WTC11 (cell line): ENCODE measurements at regions not wholly inside any gene's neighbourhood (a gene's known extent, or its start where the extent isn't known, plus 50 kb on each side); places are given as distances from the start of the nearest gene placed in this dataset.

ENCODE experiments used
- ATAC-seq: fragments of 200-7000 bp; cut with Tn5 transposase; 2 replicates; pipeline ENCODE4 v1.10.0; 2021; ENCODE audit warnings: mild to moderate bottlenecking, moderate library complexity
- CTCF ChIA-PET: fragments of 300-600 bp; sonication (Branson Sonifier 250); formaldehyde crosslinking; loops from one replicate; lab custom pipeline; 2021; ENCODE audit warnings: antibody characterized with exemption; lab: Charles Lee
- POLR2A ChIA-PET: fragments of 350-600 bp; sonication (Branson Sonifier 250); formaldehyde crosslinking; loops from one replicate; lab custom pipeline; 2021; ENCODE audit warnings: antibody characterized with exemption; lab: Charles Lee
- DNase-seq: peaks from one replicate; pipeline ENCODE4 v3.0.0; 2021; ENCODE audit warnings: low spot score
- H3K27ac Mint-ChIP-seq: 2 replicates; pipeline ENCODE4 v1.8.0; 2021; ENCODE audit warnings: mixed read lengths
- H3K27me3 Mint-ChIP-seq: 2 replicates; pipeline ENCODE4 v1.8.0; 2021; ENCODE audit warnings: low read depth, mild to moderate bottlenecking, moderate library complexity, mixed read lengths
- H3K36me3 Mint-ChIP-seq: 2 replicates; pipeline ENCODE4 v1.8.0; 2021; ENCODE audit warnings: mixed read lengths
- H3K4me1 Mint-ChIP-seq: 2 replicates; pipeline ENCODE4 v1.8.0; 2022; ENCODE audit warnings: mixed read lengths
- H3K4me3 Mint-ChIP-seq: 2 replicates; pipeline ENCODE4 v1.8.0; 2021; ENCODE audit warnings: mild to moderate bottlenecking, moderate library complexity, mixed read lengths
- H3K9me3 Mint-ChIP-seq: 2 replicates; pipeline ENCODE4 v1.8.0; 2021; ENCODE audit warnings: mixed read lengths
- ARID4B ChIP-seq: sonication (generic); formaldehyde crosslinking; IDR thresholded peaks from 2 replicates; pipeline ENCODE4 v1.8.0; 2023; ENCODE audit warnings: missing genetic modification reagents, mild to moderate bottlenecking, borderline replicate concordance
- ATF1 ChIP-seq: sonication (generic); formaldehyde crosslinking; IDR thresholded peaks from 2 replicates; pipeline ENCODE4 v1.8.1; 2023; ENCODE audit warnings: mild to moderate bottlenecking, moderate library complexity, missing genetic modification reagents
- ATF2 ChIP-seq: sonication (generic); formaldehyde crosslinking; IDR thresholded peaks from 2 replicates; pipeline ENCODE4 v1.8.1; 2022; ENCODE audit warnings: low read depth, missing genetic modification reagents, borderline replicate concordance
- ERG ChIP-seq: fragments of 250-450 bp; sonication (Bioruptor Pico); IDR thresholded peaks from 2 replicates; pipeline ENCODE4 v1.8.0; 2021; ENCODE audit warnings: mild to moderate bottlenecking
- ETV6 ChIP-seq: sonication (generic); formaldehyde crosslinking; IDR thresholded peaks from 2 replicates; pipeline ENCODE4 v1.8.1; 2022; ENCODE audit warnings: mild to moderate bottlenecking, missing genetic modification reagents
- KAT7 ChIP-seq: sonication (generic); formaldehyde crosslinking; IDR thresholded peaks from 2 replicates; pipeline ENCODE4 v1.8.1; 2023; ENCODE audit warnings: missing genetic modification reagents, mild to moderate bottlenecking, borderline replicate concordance
- MLX ChIP-seq: sonication (generic); formaldehyde crosslinking; IDR thresholded peaks from 2 replicates; pipeline ENCODE4 v1.8.1; 2023; ENCODE audit warnings: mild to moderate bottlenecking, missing genetic modification reagents, moderate library complexity
- NR2C2 ChIP-seq: sonication (generic); formaldehyde crosslinking; IDR thresholded peaks from 2 replicates; pipeline ENCODE4 v1.8.0; 2022; ENCODE audit warnings: mild to moderate bottlenecking, missing genetic modification reagents
- PREB ChIP-seq: sonication (generic); formaldehyde crosslinking; IDR thresholded peaks from 2 replicates; pipeline ENCODE4 v1.8.1; 2022; ENCODE audit warnings: mild to moderate bottlenecking, missing genetic modification reagents, moderate library complexity, borderline replicate concordance
- TCF7 ChIP-seq: sonication (generic); formaldehyde crosslinking; IDR thresholded peaks from 2 replicates; pipeline ENCODE4 v1.8.0; 2022; ENCODE audit warnings: mild to moderate bottlenecking, low read depth, missing genetic modification reagents, moderate library complexity
- ZNF219 ChIP-seq: sonication (generic); formaldehyde crosslinking; IDR thresholded peaks from 2 replicates; pipeline ENCODE4 v1.8.0; 2023; ENCODE audit warnings: missing genetic modification reagents, mild to moderate bottlenecking, borderline replicate concordance
- ZNF396 ChIP-seq: fragments of 250-450 bp; sonication (Bioruptor Pico); IDR thresholded peaks from 2 replicates; pipeline ENCODE4 v1.8.0; 2021; ENCODE audit warnings: mild to moderate bottlenecking, moderate library complexity, borderline replicate concordance
- ZNF416 ChIP-seq: fragments of 250-450 bp; sonication (Bioruptor Pico); IDR thresholded peaks from 2 replicates; pipeline ENCODE4 v1.9.0; 2021; ENCODE audit warnings: mild to moderate bottlenecking, inconsistent platforms
- ZSCAN18 ChIP-seq: fragments of 250-450 bp; sonication (Bioruptor Pico); IDR thresholded peaks from 2 replicates; pipeline ENCODE4 v2.1.2; 2022; ENCODE audit warnings: mild to moderate bottlenecking, moderate library complexity
- TF ChIP-seq, protein P1 (sequence below): sonication (generic); formaldehyde crosslinking; IDR thresholded peaks from 2 replicates; pipeline ENCODE4 v1.8.0; 2022; ENCODE audit warnings: missing genetic modification reagents
- TF ChIP-seq, protein P2 (sequence below): sonication (generic); formaldehyde crosslinking; IDR thresholded peaks from 2 replicates; pipeline ENCODE4 v1.8.1; 2023; ENCODE audit warnings: mild to moderate bottlenecking, missing genetic modification reagents, borderline replicate concordance

GRCh38 chr9:73539881-73540390, 388.3 kb downstream of the ANXA1 start (continued):
- TF ChIP-seq, protein P1, sequence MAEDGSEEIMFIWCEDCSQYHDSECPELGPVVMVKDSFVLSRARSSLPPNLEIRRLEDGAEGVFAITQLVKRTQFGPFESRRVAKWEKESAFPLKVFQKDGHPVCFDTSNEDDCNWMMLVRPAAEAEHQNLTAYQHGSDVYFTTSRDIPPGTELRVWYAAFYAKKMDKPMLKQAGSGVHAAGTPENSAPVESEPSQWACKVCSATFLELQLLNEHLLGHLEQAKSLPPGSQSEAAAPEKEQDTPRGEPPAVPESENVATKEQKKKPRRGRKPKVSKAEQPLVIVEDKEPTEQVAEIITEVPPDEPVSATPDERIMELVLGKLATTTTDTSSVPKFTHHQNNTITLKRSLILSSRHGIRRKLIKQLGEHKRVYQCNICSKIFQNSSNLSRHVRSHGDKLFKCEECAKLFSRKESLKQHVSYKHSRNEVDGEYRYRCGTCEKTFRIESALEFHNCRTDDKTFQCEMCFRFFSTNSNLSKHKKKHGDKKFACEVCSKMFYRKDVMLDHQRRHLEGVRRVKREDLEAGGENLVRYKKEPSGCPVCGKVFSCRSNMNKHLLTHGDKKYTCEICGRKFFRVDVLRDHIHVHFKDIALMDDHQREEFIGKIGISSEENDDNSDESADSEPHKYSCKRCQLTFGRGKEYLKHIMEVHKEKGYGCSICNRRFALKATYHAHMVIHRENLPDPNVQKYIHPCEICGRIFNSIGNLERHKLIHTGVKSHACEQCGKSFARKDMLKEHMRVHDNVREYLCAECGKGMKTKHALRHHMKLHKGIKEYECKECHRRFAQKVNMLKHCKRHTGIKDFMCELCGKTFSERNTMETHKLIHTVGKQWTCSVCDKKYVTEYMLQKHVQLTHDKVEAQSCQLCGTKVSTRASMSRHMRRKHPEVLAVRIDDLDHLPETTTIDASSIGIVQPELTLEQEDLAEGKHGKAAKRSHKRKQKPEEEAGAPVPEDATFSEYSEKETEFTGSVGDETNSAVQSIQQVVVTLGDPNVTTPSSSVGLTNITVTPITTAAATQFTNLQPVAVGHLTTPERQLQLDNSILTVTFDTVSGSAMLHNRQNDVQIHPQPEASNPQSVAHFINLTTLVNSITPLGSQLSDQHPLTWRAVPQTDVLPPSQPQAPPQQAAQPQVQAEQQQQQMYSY (CRISPR knock-in tag) = no peak
- no peak for TF ChIP-seq ETV6 (CRISPR knock-in tag)
- TF ChIP-seq MLX (CRISPR knock-in tag) = no peak
- no peak for TF ChIP-seq KAT7 (CRISPR knock-in tag)
- no peak for TF ChIP-seq ZNF219 (CRISPR knock-in tag)
- TF ChIP-seq PREB (CRISPR knock-in tag) = no peak
- no peak for TF ChIP-seq ATF2 (CRISPR knock-in tag)
- TF ChIP-seq TCF7 (CRISPR knock-in tag) = no peak
- no peak for TF ChIP-seq ZNF396
- TF ChIP-seq ATF1 (CRISPR knock-in tag) = no peak
- no peak for TF ChIP-seq ZNF416 (CRISPR knock-in tag)
- TF ChIP-seq NR2C2 (CRISPR knock-in tag) = no peak
- no peak for TF ChIP-seq ZSCAN18 (CRISPR knock-in tag)

DNA sequence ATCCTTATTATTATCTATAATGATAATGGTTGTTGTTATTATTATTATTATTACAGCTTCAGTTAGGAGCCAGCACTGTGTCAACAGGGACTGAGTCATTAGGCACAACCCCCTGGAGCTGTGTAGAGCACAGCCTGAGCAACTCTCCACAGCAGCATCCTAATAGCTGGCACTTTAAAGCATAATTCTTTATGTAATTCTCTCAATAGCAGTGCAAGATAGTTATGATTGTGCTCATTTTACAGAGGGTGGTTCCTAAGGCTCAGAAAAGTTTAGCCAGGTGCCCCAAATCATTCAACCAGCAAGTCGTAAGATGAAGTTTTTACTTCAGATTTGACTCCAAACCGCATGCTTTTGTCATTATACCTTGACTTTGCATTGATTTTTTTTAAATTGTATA, 390.3 kb downstream of the ANXA1 start:
- TF ChIP-seq, protein P2, sequence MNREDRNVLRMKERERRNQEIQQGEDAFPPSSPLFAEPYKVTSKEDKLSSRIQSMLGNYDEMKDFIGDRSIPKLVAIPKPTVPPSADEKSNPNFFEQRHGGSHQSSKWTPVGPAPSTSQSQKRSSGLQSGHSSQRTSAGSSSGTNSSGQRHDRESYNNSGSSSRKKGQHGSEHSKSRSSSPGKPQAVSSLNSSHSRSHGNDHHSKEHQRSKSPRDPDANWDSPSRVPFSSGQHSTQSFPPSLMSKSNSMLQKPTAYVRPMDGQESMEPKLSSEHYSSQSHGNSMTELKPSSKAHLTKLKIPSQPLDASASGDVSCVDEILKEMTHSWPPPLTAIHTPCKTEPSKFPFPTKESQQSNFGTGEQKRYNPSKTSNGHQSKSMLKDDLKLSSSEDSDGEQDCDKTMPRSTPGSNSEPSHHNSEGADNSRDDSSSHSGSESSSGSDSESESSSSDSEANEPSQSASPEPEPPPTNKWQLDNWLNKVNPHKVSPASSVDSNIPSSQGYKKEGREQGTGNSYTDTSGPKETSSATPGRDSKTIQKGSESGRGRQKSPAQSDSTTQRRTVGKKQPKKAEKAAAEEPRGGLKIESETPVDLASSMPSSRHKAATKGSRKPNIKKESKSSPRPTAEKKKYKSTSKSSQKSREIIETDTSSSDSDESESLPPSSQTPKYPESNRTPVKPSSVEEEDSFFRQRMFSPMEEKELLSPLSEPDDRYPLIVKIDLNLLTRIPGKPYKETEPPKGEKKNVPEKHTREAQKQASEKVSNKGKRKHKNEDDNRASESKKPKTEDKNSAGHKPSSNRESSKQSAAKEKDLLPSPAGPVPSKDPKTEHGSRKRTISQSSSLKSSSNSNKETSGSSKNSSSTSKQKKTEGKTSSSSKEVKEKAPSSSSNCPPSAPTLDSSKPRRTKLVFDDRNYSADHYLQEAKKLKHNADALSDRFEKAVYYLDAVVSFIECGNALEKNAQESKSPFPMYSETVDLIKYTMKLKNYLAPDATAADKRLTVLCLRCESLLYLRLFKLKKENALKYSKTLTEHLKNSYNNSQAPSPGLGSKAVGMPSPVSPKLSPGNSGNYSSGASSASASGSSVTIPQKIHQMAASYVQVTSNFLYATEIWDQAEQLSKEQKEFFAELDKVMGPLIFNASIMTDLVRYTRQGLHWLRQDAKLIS (CRISPR knock-in tag) = no peak
- no peak for TF ChIP-seq ARID4B (CRISPR knock-in tag)
- TF ChIP-seq MLX (CRISPR knock-in tag) = no peak
- TF ChIP-seq ERG = no peak
- ChIA-PET CTCF (no interaction called here), POLR2A (no interaction called here)
- Mint-ChIP-seq H3K27me3 (no peaks in the 10 kb centered on the region), H3K27ac (no peak overlapping the region), H3K4me3 (no peak overlapping the region), H3K4me1 (0 out of 2 replicates have a peak, but pooled peaks cover 3% of the 10 kb centered on the region), H3K36me3 (no peaks in the 10 kb centered on the region), H3K9me3 (no peaks in the 10 kb centered on the region)
- DNase-seq (no peak), ATAC-seq (peak; percentile 51)
